ENCODE measurements at regions not wholly inside any gene's neighbourhood (a gene's known extent, or its start where the extent isn't known, plus 50 kb on each side); places are given as distances from the start of the nearest gene placed in this dataset.

DNA sequence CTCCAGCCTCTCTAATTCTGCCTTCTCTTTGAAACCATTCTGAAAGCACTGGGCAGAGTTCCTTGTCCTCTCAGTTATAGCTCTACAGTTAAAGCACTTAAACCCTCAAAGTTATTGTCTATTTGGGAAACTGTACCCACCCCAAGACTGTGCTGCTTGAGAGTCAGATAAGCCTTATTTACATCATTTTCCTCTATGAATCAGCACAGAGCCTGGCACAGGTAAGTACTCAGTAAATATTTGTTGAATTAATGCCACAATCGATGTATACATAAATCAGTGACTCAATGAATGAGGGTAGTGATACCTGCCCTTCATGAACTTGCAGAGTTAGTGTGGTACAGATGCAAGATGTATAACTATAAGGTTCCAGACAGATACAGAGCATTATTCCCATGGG is 549.4 kb upstream of the KLF4 start:
- no peak overlapping the region for H3K27ac ChIP-seq (ENCODE audit: insufficient read depth, low read depth, low read length)
- H4K20me1 ChIP-seq (replicated peaks; ENCODE audit: control insufficient read depth, extremely low read depth, insufficient read depth, low read length) = no peaks in the 10 kb centered on the region
- ChIA-PET POLR2A (no interaction called here), CTCF (interaction anchor here (1.2 kb wide), 1 partner anchor 14 kb away, joined by 3 read pairs; no protein-coding TSS in a partner anchor)
- no peaks in the 10 kb centered on the region for H3K9me1 ChIP-seq (replicated peaks; ENCODE audit: control insufficient read depth, extremely low read depth, insufficient read depth, low read length)
- no peak overlapping the region for H3K4me2 ChIP-seq (ENCODE audit: insufficient read depth, low read length)
- H3K4me3 ChIP-seq (replicated peaks in 1 of 3; ENCODE audit: insufficient read depth in 1 of 3, low read depth in 1 of 3, low read length in 3 of 3) = no peak overlapping the region
- no peaks in the 10 kb centered on the region for H3K36me3 ChIP-seq (ENCODE audit: control insufficient read depth in 2 of 2, extremely low read depth in 1 of 2, insufficient read depth in 2 of 2, low read length in 2 of 2)
- no peaks in the 10 kb centered on the region for H3K9me3 ChIP-seq (replicated peaks; ENCODE audit: control insufficient read depth, insufficient read depth, low read length)
- no peak overlapping the region for H3K9ac ChIP-seq (replicated peaks; ENCODE audit: extremely low read depth, insufficient read depth, low read length)
- no peak for DNase-seq (ENCODE audit: low read depth, low spot score)
- no peak overlapping the region for H2AFZ ChIP-seq (ENCODE audit: low read depth, low read length)
- peaks cover 12% of the 10 kb centered on the region for H3K4me1 ChIP-seq (ENCODE audit: control insufficient read depth, extremely low read depth, insufficient read depth, low read length)
- BruUV-seq (replicated peaks) = no TSS peak
- no peaks in the 10 kb centered on the region for H3K27me3 ChIP-seq (ENCODE audit: control insufficient read depth in 2 of 2, insufficient read depth in 2 of 2, low read length in 2 of 2)
- intact Hi-C loops (cut with micrococcal nuclease) (no loop called here), dilution Hi-C loops (cut with MboI; ENCODE audit: extremely low pct_ligation_motif_present, low sequenced_read_pairs) (no loop called here)
- H3K79me2 ChIP-seq (ENCODE audit: control insufficient read depth, insufficient read depth, low read length) = no peaks in the 10 kb centered on the region
- TF ChIP-seq MYC (IDR thresholded peaks at IDR 0.05; ENCODE audit: low read depth, low read length) (no peak), JUN (IDR thresholded peaks at IDR 0.05; ENCODE audit: borderline replicate concordance, insufficient read depth, insufficient read length, low read depth) (no peak), FOS (IDR thresholded peaks at IDR 0.05; ENCODE audit: borderline replicate concordance, insufficient read depth, low read length) (no peak), EZH2 (IDR thresholded peaks at IDR 0.05; ENCODE audit: borderline replicate concordance, low read depth, low read length, severe bottlenecking) (no peak), GATA2 (IDR thresholded peaks at IDR 0.05; ENCODE audit: insufficient read depth, insufficient read length, low read depth, low read length) (no peak), POLR2AphosphoS5 (IDR thresholded peaks at IDR 0.05; ENCODE audit: insufficient read depth, low read depth, low read length) (no peak), POLR2A (IDR thresholded peaks at IDR 0.05; ENCODE audit: low read depth, low read length) (no peak)
- TF ChIP-seq, protein P1, sequence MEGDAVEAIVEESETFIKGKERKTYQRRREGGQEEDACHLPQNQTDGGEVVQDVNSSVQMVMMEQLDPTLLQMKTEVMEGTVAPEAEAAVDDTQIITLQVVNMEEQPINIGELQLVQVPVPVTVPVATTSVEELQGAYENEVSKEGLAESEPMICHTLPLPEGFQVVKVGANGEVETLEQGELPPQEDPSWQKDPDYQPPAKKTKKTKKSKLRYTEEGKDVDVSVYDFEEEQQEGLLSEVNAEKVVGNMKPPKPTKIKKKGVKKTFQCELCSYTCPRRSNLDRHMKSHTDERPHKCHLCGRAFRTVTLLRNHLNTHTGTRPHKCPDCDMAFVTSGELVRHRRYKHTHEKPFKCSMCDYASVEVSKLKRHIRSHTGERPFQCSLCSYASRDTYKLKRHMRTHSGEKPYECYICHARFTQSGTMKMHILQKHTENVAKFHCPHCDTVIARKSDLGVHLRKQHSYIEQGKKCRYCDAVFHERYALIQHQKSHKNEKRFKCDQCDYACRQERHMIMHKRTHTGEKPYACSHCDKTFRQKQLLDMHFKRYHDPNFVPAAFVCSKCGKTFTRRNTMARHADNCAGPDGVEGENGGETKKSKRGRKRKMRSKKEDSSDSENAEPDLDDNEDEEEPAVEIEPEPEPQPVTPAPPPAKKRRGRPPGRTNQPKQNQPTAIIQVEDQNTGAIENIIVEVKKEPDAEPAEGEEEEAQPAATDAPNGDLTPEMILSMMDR (IDR thresholded peaks at IDR 0.05; ENCODE audit: extremely low read depth in 1 of 2, insufficient read depth in 1 of 2, low read depth in 1 of 2, low read length in 2 of 2) = no peak
- TF ChIP-seq, protein P2, sequence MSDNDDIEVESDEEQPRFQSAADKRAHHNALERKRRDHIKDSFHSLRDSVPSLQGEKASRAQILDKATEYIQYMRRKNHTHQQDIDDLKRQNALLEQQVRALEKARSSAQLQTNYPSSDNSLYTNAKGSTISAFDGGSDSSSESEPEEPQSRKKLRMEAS (IDR thresholded peaks at IDR 0.05; ENCODE audit: insufficient read depth, insufficient read length) = no peak
- no peak for FAIRE-seq

Data from endothelial cell of umbilical vein (primary cell).